GM23248 (cell line): ENCODE measurements at regions not wholly inside any gene's neighbourhood (a gene's known extent, or its start where the extent isn't known, plus 50 kb on each side); places are given as distances from the start of the nearest gene placed in this dataset.

Experiments used
- EZH2 ChIP-seq: fragments of 200-600 bp; sonication (generic); IDR thresholded peaks from 2 replicates; pipeline ENCODE4 v1.6.1; 2018; ENCODE audit warnings: antibody characterized with exemption, mild to moderate bottlenecking; ENCODE audit not compliant: insufficient read depth, poor library complexity, severe bottlenecking
- EZH2phosphoT487 ChIP-seq: fragments of 200-600 bp; sonication (generic); IDR thresholded peaks from 2 replicates; pipeline ENCODE4 v1.6.1; 2018; ENCODE audit warnings: antibody characterized with exemption, moderate library complexity, mild to moderate bottlenecking, low read depth; ENCODE audit not compliant: insufficient read depth

DNA sequence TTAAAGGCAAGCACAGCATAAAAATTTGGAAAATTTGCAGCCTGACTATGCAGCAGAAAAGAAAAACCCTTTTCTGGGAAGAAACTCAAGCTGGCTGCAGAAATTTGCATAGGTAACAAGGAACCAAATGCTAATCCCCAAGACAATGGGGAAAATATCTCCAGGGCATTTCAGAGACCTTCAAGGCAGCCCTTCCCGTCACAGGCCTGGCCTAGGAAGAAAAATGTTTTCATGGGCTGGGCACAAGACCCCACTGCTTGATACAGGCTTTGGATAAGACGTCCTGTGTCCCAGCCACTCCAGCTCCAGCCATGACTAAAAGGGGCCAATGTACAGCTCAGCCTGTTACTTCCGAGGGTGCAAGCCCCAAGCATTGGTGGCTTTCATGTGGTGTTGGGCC lies 717.6 kb downstream of the TDRD15 start:
- TF ChIP-seq EZH2 (no peak), EZH2phosphoT487 (no peak)
